Mucosa of descending colon (tissue), 3 donors: ENCODE measurements at regions not wholly inside any gene's neighbourhood (a gene's known extent, or its start where the extent isn't known, plus 50 kb on each side); places are given as distances from the start of the nearest gene placed in this dataset.

Experiments
- ATAC-seq: fragments of 200-7000 bp; cut with Tn5 transposase; one replicate; pipeline ENCODE4 v1.9.1; 2020; ENCODE audit warnings: mild to moderate bottlenecking, moderate library complexity
- DNase-seq, 3 donors: peaks; one replicate each; pipeline ENCODE4 v3.0.0-alpha.2; 2020
- H3K36me3 ChIP-seq: fragments of 200-600 bp; one replicate; pipeline ENCODE4 v1.8.0; 2021; ENCODE audit warnings: low read depth, mild to moderate bottlenecking
- H3K4me1 ChIP-seq: fragments of 200-600 bp; one replicate; pipeline ENCODE4 v1.8.0; 2021; ENCODE audit warnings: low read depth, mild to moderate bottlenecking
- H3K4me3 ChIP-seq: fragments of 200-600 bp; one replicate; pipeline ENCODE4 v1.8.0; 2021; ENCODE audit warnings: mild to moderate bottlenecking
- H3K9me3 ChIP-seq: fragments of 200-600 bp; one replicate; pipeline ENCODE4 v1.8.0; 2021; ENCODE audit warnings: mild to moderate bottlenecking
- CTCF ChIP-seq: fragments of 200-600 bp; IDR thresholded peaks from one replicate; pipeline ENCODE4 v1.8.0; 2022; ENCODE audit warnings: antibody characterized with exemption, mild to moderate bottlenecking
- intact Hi-C, 2 donors: fragments of 100-400 bp; cut with DNase I in 1 of 2; cut with micrococcal nuclease in 1 of 2; formaldehyde crosslinking; loops; one replicate each; pipeline versions ENCODE4 v1.11.0 to v1.11.1; 2022; cut with DNase I, micrococcal nuclease
- donor health status: DM: no; HTN: no; CAD: no; lungs with moderate emphysema.
- donor health status: DM: no; HTN: no; CAD: no.
- donor health status: DM: no; HTN: yes; CAD: no.

GRCh38 chr6:166036316-166037095, 131.1 kb downstream of the TBXT start:
- no peak for ATAC-seq
- TF ChIP-seq CTCF, result no peak
- Histone ChIP-seq H3K4me1 (no peaks in the 10 kb centered on the region), H3K4me3 (no peak overlapping the region), H3K36me3 (no peaks in the 10 kb centered on the region), H3K9me3 (peaks cover 3% of the 10 kb centered on the region)
- intact Hi-C loops, result no loop called here
- no peak for DNase-seq

- peak in 2 of 3 donors; percentile 23 to 61 for DNase-seq
- TF ChIP-seq CTCF, result no peak
- no peaks in the 10 kb centered on the region for H3K36me3 ChIP-seq
- H3K4me1 ChIP-seq, result no peaks in the 10 kb centered on the region
- H3K4me3 ChIP-seq, result no peak overlapping the region
- intact Hi-C loops, result no loop called here
- peaks cover under 1% of the 10 kb centered on the region for H3K9me3 ChIP-seq
- ATAC-seq, result peak; percentile 61
These were observed 135.1 kb downstream of the TBXT start for GRCh38 chr6:166032366-166033200.

- Histone ChIP-seq H3K4me1 (no peaks in the 10 kb centered on the region), H3K9me3 (no peaks in the 10 kb centered on the region), H3K4me3 (no peak overlapping the region), H3K36me3 (no peaks in the 10 kb centered on the region)
- no peak for DNase-seq
- intact Hi-C loops, result no loop called here
- TF ChIP-seq CTCF, result no peak
- no peak for ATAC-seq
These were observed 136.4 kb downstream of the TBXT start for GRCh38 chr6:166031275-166031674.

GRCh38 chr6:166029506-166029905, 138.1 kb downstream of the TBXT start:
- no peaks in the 10 kb centered on the region for H3K4me1 ChIP-seq
- DNase-seq, result no peak
- no peaks in the 10 kb centered on the region for H3K9me3 ChIP-seq
- intact Hi-C loops, result no loop called here
- TF ChIP-seq CTCF, result no peak
- no peak for ATAC-seq
- no peaks in the 10 kb centered on the region for H3K36me3 ChIP-seq
- H3K4me3 ChIP-seq, result no peak overlapping the region

GRCh38 chr6:166027761-166028160, 139.9 kb downstream of the TBXT start:
- H3K4me3 ChIP-seq, result no peak overlapping the region
- no peaks in the 10 kb centered on the region for H3K9me3 ChIP-seq
- no peak for TF ChIP-seq CTCF
- DNase-seq (no peak), ATAC-seq (no peak)
- H3K36me3 ChIP-seq, result no peaks in the 10 kb centered on the region
- no peaks in the 10 kb centered on the region for H3K4me1 ChIP-seq
- intact Hi-C loops, result no loop called here
